IPS-15b (cell line): ENCODE measurements at regions not wholly inside any gene's neighbourhood (a gene's known extent, or its start where the extent isn't known, plus 50 kb on each side); places are given as distances from the start of the nearest gene placed in this dataset.

Experiments used
- H3K27me3 ChIP-seq: one replicate; pipeline ENCODE4 v1.6.1; 2013; ENCODE audit warnings: low read length; ENCODE audit not compliant: control insufficient read depth, insufficient read depth
- H3K36me3 ChIP-seq: one replicate; pipeline ENCODE4 v1.6.1; 2013; ENCODE audit warnings: low read length; ENCODE audit not compliant: control insufficient read depth, insufficient read depth
- H3K4me1 ChIP-seq: one replicate; pipeline ENCODE4 v1.6.1; 2013; ENCODE audit warnings: mild to moderate bottlenecking, low read length; ENCODE audit not compliant: control insufficient read depth, insufficient read depth
- H3K4me3 ChIP-seq: one replicate; pipeline ENCODE4 v1.5.1; 2013; ENCODE audit warnings: low read depth, low read length
- H3K9ac ChIP-seq: one replicate; pipeline ENCODE4 v1.6.1; 2013; ENCODE audit warnings: low read depth, mild to moderate bottlenecking, low read length
- H3K9me3 ChIP-seq: one replicate; pipeline ENCODE4 v1.6.1; 2013; ENCODE audit warnings: mild to moderate bottlenecking, low read length; ENCODE audit not compliant: control insufficient read depth, insufficient read depth

DNA sequence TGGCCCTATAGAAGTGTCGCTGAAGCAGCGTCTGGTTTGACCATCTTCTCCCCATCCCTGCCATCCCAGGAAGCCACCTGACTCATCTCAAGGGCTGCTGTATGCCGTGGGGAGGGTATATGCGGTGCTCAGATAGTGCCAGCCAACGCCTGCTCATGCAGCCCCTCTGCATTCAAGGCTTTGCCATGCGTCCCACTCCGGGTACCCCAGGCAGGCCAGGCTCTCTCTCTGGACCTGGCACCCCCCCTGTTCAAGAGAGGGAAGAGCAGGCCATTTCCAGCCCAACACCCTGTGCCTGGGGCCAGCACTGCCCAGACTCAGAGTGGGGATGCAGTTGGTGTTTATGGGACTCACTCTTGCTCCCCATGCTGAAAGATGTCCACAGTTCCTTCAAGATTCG lies 130.0 kb downstream of the GLI2 start:
- H3K27me3 ChIP-seq, result no peaks in the 10 kb centered on the region
- no peaks in the 10 kb centered on the region for H3K9me3 ChIP-seq
- no peak overlapping the region for H3K4me3 ChIP-seq
- H3K9ac ChIP-seq, result no peak overlapping the region
- peaks cover 15% of the 10 kb centered on the region for H3K4me1 ChIP-seq
- H3K36me3 ChIP-seq, result peaks cover 4% of the 10 kb centered on the region

DNA sequence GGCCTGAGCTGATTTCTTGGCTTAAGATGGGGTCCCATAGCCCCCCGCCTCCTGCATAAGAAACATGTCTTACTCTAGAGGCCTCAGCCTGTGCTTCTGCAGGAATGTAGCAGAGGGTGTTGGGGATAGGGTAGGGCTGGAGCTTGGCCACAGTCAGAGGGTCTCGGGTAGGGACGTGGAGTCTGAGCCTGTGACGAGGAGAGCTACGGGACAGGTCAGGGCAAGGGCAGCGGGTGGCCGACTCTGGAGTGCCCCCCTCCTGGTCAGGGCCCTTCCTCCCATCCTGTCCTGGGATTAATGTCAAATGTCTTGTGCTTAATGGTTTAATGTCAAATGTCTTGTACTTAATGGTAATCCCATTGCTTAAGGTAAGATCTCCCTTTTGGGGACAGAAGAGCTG lies 130.4 kb downstream of the GLI2 start:
- peaks cover 15% of the 10 kb centered on the region for H3K4me1 ChIP-seq
- H3K27me3 ChIP-seq, result no peaks in the 10 kb centered on the region

DNA sequence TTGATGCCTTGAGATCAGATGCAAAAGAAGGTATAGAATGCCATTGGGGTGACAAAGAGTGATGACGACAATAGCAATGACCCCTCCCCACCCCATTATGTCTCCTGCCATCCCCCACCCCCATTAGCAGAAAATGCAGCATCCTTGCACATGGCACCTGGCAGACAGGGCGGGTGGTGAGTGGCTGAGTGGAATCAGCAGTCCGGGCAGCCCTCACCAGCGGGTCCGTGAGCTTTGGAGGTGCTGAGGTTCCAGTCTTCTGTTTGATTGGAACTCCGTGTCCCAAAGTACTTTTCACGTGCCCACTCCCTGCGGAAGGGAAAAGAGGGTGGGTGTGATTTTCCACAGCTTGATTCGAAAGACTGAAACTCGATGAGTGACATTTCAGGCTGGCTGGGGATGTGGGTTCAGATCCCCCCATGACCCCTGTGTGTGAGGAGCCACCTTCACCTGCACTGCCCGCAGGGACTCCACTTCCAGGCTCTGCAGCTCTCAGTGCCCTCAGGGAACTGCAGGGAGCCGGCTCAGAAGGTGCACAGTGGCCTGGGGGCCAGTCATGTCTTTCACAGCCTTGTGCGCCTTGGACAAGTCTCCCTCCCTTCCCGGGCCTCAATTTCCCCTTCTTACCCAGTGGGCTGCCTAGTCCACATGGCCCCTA lies 130.9 kb downstream of the GLI2 start:
- Histone ChIP-seq H3K9me3 (no peaks in the 10 kb centered on the region), H3K4me3 (no peak overlapping the region), H3K4me1 (peaks cover 15% of the 10 kb centered on the region), H3K36me3 (peaks cover 4% of the 10 kb centered on the region), H3K9ac (no peak overlapping the region), H3K27me3 (no peaks in the 10 kb centered on the region)

More for the DNA sequence above, 130.4 kb downstream of the GLI2 start:
- H3K9ac ChIP-seq, result no peak overlapping the region
- H3K9me3 ChIP-seq, result no peaks in the 10 kb centered on the region
- no peak overlapping the region for H3K4me3 ChIP-seq
- H3K36me3 ChIP-seq, result peaks cover 4% of the 10 kb centered on the region

DNA sequence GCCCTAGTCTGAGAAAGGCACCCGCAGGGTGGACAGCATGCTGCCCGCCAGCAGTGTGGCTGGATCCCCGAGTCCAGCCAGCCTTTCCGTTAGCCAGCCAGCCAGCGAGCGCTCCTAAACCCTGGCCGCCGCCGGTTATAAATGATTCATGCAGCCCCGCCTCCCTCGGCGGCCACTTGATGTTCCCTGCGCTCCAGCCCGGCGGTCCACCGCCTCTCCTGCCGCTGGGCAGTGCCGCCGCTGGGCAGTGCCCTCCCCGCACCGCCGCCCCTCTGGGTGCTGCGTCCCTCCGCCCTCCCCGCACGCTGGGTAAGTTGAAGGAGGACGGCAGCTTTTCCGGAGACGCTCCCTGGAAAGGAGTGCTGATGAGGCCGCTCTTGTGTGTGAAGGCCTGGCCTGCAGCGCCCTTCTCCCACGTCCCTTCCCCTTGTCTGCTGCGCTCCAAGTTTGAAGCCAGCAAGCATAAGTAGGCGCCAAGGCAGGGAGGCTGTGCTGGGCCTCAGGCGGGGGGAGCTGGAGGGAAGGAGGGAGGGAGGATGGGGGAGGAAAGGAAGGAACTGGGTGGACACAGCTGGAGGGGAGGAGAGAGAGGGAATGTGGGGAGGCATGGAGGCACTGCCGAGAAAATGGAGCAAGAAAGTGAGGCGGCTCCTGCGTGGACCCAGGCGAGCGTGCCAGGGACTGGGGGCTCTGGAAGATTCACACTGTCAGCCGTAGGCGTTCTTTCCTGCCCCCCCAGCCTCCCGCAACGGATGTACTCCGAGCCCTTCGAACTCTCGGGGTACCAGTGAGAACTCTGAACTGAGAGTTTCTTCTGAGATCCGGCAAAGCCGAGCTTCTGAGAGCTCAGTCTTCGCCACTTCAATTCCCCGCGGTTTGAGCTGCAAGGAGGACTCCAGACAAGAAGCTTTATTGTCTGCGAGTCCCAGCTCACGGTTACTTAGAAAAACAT lies 131.9 kb downstream of the GLI2 start:
- H3K4me3 ChIP-seq, result no peak overlapping the region
- H3K36me3 ChIP-seq, result peaks cover 4% of the 10 kb centered on the region
- H3K9me3 ChIP-seq, result no peaks in the 10 kb centered on the region
- peaks cover 15% of the 10 kb centered on the region for H3K4me1 ChIP-seq
- no peak overlapping the region for H3K9ac ChIP-seq
- no peaks in the 10 kb centered on the region for H3K27me3 ChIP-seq

DNA sequence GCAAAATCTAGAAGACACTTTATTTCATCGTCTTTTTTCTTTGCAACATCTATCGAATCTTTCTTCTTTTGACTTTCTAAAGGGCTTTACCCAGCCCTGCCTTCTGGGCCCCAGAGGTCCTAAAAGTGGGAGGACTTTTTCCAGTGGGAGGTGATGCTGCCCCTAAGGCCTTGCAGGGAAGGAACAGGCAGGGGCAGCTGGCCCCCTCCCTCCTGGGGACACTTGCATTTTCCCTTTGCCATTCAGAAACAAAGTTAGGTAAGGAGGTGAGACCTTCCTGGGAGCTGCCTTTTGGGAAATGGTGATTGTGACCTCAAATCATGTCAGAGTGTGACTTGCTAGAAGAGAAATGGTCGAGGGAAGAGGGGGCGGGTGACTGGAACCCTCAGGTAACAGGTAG lies 132.7 kb downstream of the GLI2 start:
- Histone ChIP-seq H3K4me3 (no peak overlapping the region), H3K36me3 (peaks cover 4% of the 10 kb centered on the region), H3K9ac (no peak overlapping the region), H3K9me3 (no peaks in the 10 kb centered on the region), H3K4me1 (peaks cover 15% of the 10 kb centered on the region), H3K27me3 (no peaks in the 10 kb centered on the region)

DNA sequence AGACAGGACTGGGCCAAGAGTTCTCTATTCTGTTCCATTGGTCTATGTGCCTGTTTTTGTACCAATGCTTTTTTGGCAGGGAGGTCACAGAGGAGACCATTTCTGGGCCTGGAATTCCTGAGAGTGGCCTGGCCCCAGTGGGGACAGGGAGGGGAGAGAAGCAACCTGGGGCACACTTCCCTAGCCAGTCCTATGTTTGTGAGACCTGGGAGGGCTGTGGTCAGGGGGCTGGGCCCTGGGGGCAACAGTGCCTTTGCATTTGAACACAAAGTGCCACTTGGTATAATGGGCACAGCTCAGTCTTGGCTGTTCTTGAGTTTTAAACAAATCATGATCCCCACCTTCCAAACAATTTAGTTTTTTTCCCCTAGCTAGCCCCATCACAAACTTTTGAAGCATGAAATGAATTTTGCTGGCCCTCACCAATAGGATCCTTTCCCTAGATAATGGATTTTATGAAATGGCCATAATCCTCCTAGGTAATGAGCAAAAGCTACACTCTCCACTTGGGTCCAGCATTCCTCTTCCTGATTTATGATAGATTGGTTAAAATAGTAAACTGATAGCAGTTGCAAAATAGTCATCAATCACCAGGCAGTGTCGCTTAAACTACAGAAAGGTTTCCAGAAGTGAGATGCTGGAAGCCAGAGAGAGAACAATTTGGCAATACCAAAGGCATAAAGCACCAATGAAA lies 133.5 kb downstream of the GLI2 start:
- no peaks in the 10 kb centered on the region for H3K27me3 ChIP-seq
- H3K4me1 ChIP-seq, result peaks cover 15% of the 10 kb centered on the region
- no peak overlapping the region for H3K4me3 ChIP-seq
- H3K9ac ChIP-seq, result no peak overlapping the region
- H3K36me3 ChIP-seq, result peaks cover 2% of the 10 kb centered on the region
- H3K9me3 ChIP-seq, result no peaks in the 10 kb centered on the region

DNA sequence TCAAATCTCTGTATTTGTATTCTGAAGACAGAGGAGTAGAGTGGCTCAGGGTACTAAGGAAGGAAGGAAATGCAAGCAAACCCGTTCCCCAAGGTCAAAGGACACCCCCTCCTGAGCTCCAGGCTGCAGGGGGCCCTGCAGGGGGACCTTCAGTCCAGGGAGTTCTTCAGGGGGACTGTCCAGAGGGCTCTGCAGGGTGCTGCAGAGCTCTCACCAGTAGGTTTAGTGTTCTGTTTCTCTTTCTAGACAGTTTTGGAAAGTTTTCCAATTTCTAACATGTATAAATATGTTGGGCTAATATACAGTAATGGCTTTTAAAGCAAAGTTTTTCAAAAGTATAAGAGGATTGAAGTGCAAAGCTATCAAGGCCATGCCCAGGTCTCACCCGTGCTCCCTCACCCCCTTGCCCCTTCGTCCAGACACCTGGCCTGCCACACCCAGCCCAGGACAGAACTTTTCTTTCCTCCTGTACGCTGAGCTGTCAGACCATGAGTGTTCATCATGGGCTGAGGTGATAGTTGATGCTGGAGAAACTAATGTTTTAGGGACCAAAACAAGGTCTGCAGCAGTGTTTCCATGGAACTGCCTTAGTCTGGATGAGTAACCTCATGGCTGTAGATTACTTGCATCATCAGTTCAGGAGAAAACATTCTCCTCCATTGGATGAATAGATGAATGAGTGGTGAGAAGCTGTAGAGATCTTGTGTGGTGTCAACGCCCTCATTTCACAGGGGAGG lies 134.2 kb downstream of the GLI2 start:
- Histone ChIP-seq H3K36me3 (peaks cover 2% of the 10 kb centered on the region), H3K27me3 (no peaks in the 10 kb centered on the region), H3K4me1 (peaks cover 17% of the 10 kb centered on the region), H3K4me3 (no peak overlapping the region), H3K9ac (no peak overlapping the region), H3K9me3 (no peaks in the 10 kb centered on the region)

DNA sequence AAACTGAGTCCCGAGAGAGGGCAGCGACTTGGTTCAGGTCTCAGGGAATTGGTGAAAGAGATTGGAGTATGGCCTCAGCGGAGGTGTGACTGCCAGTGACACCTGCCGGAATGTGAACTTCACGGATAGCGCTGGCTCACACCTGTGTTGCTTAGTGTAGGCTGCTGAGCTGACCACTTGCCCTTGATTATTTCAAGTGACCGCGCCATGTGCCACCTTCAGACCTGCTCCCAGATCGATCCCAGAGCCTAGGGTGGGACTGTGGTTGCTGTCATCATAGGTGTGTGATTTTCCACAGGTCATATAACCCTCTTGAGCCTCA lies 134.8 kb downstream of the GLI2 start:
- peaks cover 17% of the 10 kb centered on the region for H3K4me1 ChIP-seq
- H3K9ac ChIP-seq, result no peak overlapping the region
- peaks cover 2% of the 10 kb centered on the region for H3K36me3 ChIP-seq
- H3K4me3 ChIP-seq, result no peak overlapping the region
- no peaks in the 10 kb centered on the region for H3K9me3 ChIP-seq
- no peaks in the 10 kb centered on the region for H3K27me3 ChIP-seq

DNA sequence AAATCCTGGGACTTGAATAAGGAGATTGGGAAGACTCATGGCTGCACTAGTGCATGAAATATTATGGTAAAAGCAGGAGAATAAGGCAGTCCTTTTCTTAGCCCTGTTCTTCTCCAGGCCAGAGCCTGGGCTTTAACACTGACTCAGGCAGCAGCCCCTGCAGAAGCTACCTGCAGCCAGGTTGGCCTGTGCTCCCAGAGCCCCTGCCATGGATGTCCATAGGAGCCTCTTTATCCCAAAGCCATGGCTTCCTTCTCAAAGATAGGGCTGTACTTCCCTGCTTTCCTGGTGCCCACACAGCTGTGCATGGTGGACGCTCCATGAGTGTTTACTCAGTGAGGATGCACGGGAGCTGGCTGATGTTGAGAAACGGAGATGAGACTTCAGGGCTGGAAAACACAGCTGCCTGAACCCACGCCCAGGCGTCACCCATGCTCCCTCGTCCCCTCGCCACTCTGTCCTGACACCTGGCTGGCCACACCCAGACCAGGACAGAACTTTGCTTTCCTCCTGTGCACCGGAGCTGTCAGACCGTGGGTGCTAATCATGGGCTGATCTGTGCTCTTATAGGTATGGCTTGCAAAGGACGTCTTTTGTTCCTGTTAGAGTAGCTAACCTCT lies 135.5 kb downstream of the GLI2 start:
- H3K9me3 ChIP-seq, result no peaks in the 10 kb centered on the region
- H3K27me3 ChIP-seq, result no peaks in the 10 kb centered on the region
- H3K36me3 ChIP-seq, result no peaks in the 10 kb centered on the region
- H3K4me3 ChIP-seq, result no peak overlapping the region
- H3K9ac ChIP-seq, result no peak overlapping the region
- H3K4me1 ChIP-seq, result peaks cover 17% of the 10 kb centered on the region

DNA sequence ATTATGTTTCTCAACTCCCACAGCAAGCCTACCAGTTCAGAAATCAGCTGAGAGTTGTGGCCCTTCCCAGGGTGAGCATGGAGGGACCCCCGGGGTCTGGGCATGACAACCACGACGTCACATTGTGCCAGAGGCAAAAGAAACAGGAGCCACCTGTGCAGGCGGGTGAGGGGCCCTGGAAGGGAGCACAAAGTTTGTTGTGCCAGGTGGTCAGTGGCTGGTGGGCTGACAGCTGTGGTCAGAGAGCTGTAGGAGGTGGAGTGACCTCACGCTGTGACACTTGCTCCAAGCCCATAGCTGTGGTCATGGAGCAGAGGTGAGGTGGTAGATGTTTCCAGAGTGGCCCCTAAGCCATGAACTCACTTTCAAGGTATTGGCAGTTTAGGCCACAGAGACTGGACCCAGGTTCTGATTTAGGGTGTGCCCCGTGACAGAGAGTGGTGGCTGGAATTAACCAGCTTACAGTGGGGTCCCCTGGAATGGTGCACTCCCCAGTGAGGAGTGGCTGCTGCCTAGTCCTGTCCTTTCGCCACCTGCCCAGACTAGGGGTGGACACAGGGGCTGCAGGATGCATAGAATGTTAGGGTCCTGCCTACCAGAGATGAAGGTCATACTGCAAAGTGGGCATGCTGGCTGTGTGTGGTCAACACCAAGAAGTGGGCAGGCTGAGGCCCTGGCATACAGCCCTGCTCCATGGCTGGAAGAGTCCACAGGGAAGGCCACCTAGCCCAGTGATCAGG lies 136.4 kb downstream of the GLI2 start:
- H3K27me3 ChIP-seq, result no peaks in the 10 kb centered on the region

More for the DNA sequence above, 136.4 kb downstream of the GLI2 start:
- no peaks in the 10 kb centered on the region for H3K36me3 ChIP-seq
- no peaks in the 10 kb centered on the region for H3K9me3 ChIP-seq
- H3K9ac ChIP-seq, result no peak overlapping the region
- no peak overlapping the region for H3K4me3 ChIP-seq
- peaks cover 16% of the 10 kb centered on the region for H3K4me1 ChIP-seq
